Upper lobe of right lung (tissue), 1 donor: ENCODE measurements at regions not wholly inside any gene's neighbourhood (a gene's known extent, or its start where the extent isn't known, plus 50 kb on each side); places are given as distances from the start of the nearest gene placed in this dataset.

Experiments
- ATAC-seq: fragments of 200-7000 bp; cut with Tn5 transposase; one replicate; pipeline ENCODE4 v1.9.1; 2020; ENCODE audit warnings: mild to moderate bottlenecking, moderate library complexity
- DNase-seq: peaks from one replicate; pipeline ENCODE4 v3.0.0-alpha.2; 2020
- H3K27ac ChIP-seq: fragments of 200-600 bp; one replicate; pipeline ENCODE4 v1.8.0; 2022
- H3K27me3 ChIP-seq: fragments of 200-600 bp; one replicate; pipeline ENCODE4 v1.8.0; 2022; ENCODE audit warnings: mild to moderate bottlenecking
- H3K36me3 ChIP-seq: fragments of 200-600 bp; one replicate; pipeline ENCODE4 v1.8.0; 2022
- H3K4me1 ChIP-seq: fragments of 200-600 bp; one replicate; pipeline ENCODE4 v1.8.0; 2022
- H3K4me3 ChIP-seq: fragments of 200-600 bp; one replicate; pipeline ENCODE4 v1.8.0; 2022; ENCODE audit warnings: mild to moderate bottlenecking
- H3K9me3 ChIP-seq: fragments of 200-600 bp; one replicate; pipeline ENCODE4 v1.8.0; 2022
- CTCF ChIP-seq: fragments of 200-600 bp; IDR thresholded peaks from one replicate; pipeline ENCODE4 v1.8.0; 2022; ENCODE audit warnings: antibody characterized with exemption
- intact Hi-C: fragments of 100-400 bp; cut with DNase I; formaldehyde crosslinking; loops from one replicate; pipeline ENCODE4 v1.11.0; 2022
- donor health status: DM: no; HTN: yes; CAD: no; lungs with severe emphysema.

GRCh38 chr6:134593024-134593423 lies 275.1 kb upstream of the SGK1 start:
- H3K36me3 ChIP-seq, result no peaks in the 10 kb centered on the region
- no peak overlapping the region for H3K4me3 ChIP-seq
- no peaks in the 10 kb centered on the region for H3K27me3 ChIP-seq
- H3K4me1 ChIP-seq, result no peaks in the 10 kb centered on the region
- no peak overlapping the region for H3K27ac ChIP-seq
- intact Hi-C loops, result no loop called here
- TF ChIP-seq CTCF, result no peak
- ATAC-seq, result no peak
- H3K9me3 ChIP-seq, result no peaks in the 10 kb centered on the region
- DNase-seq, result no peak

GRCh38 chr6:134590449-134590848 lies 272.5 kb upstream of the SGK1 start:
- TF ChIP-seq CTCF, result no peak

GRCh38 chr6:134590004-134590403 lies 272.1 kb upstream of the SGK1 start:
- ATAC-seq, result no peak
- no peak for TF ChIP-seq CTCF
- H3K27me3 ChIP-seq, result no peaks in the 10 kb centered on the region
- no peaks in the 10 kb centered on the region for H3K36me3 ChIP-seq
- intact Hi-C loops, result no loop called here
- H3K27ac ChIP-seq, result no peak overlapping the region
- DNase-seq, result no peak
- no peaks in the 10 kb centered on the region for H3K9me3 ChIP-seq
- no peak overlapping the region for H3K4me3 ChIP-seq
- H3K4me1 ChIP-seq, result no peaks in the 10 kb centered on the region

More at GRCh38 chr6:134590449-134590848, 272.5 kb upstream of the SGK1 start:
- DNase-seq (no peak), ATAC-seq (no peak)
- H3K4me3 ChIP-seq, result no peak overlapping the region
- intact Hi-C loops, result no loop called here
- no peak overlapping the region for H3K27ac ChIP-seq
- no peaks in the 10 kb centered on the region for H3K27me3 ChIP-seq
- H3K9me3 ChIP-seq, result no peaks in the 10 kb centered on the region
- no peaks in the 10 kb centered on the region for H3K36me3 ChIP-seq
- no peaks in the 10 kb centered on the region for H3K4me1 ChIP-seq

- no peaks in the 10 kb centered on the region for H3K27me3 ChIP-seq
- H3K4me3 ChIP-seq, result no peak overlapping the region
- ATAC-seq, result no peak
- no peak overlapping the region for H3K27ac ChIP-seq
- intact Hi-C loops, result no loop called here
- H3K36me3 ChIP-seq, result no peaks in the 10 kb centered on the region
- DNase-seq, result no peak
- H3K9me3 ChIP-seq, result no peaks in the 10 kb centered on the region
- no peak for TF ChIP-seq CTCF
- no peaks in the 10 kb centered on the region for H3K4me1 ChIP-seq
Measured at GRCh38 chr6:134589512-134589911, 271.6 kb upstream of the SGK1 start.

GRCh38 chr6:134588267-134588666 lies 270.4 kb upstream of the SGK1 start:
- intact Hi-C loops, result no loop called here

More at GRCh38 chr6:134588267-134588666, 270.4 kb upstream of the SGK1 start:
- H3K27me3 ChIP-seq, result no peaks in the 10 kb centered on the region
- H3K36me3 ChIP-seq, result no peaks in the 10 kb centered on the region
- no peaks in the 10 kb centered on the region for H3K9me3 ChIP-seq
- DNase-seq, result no peak
- no peak for ATAC-seq
- H3K4me3 ChIP-seq, result no peak overlapping the region
- no peaks in the 10 kb centered on the region for H3K4me1 ChIP-seq
- no peak overlapping the region for H3K27ac ChIP-seq
- no peak for TF ChIP-seq CTCF
